Uterus (tissue), 2 donors: ENCODE measurements at regions not wholly inside any gene's neighbourhood (a gene's known extent, or its start where the extent isn't known, plus 50 kb on each side); places are given as distances from the start of the nearest gene placed in this dataset.

Source experiments
- CTCF ChIP-seq, 4 experiments: fragments of 200-600 bp in 2 of 4; fragments of 450-650 bp in 2 of 4; sonication (generic) in 2 of 4; IDR thresholded peaks; one replicate each; pipeline ENCODE4 v1.5.1; 2016 to 2019; ENCODE audit warnings: antibody characterized with exemption in 4 of 4, mild to moderate bottlenecking in 2 of 4, moderate library complexity in 1 of 4
- POLR2A ChIP-seq, 2 donors: fragments of 450-650 bp; IDR thresholded peaks; one replicate each; pipeline ENCODE4 v1.6.1; 2016; ENCODE audit warnings: antibody characterized with exemption in 2 of 2, mild to moderate bottlenecking in 1 of 2, moderate library complexity in 1 of 2

GRCh38 chr2:120439067-120439368 lies 93.1 kb downstream of the INHBB start:
- TF ChIP-seq CTCF (IDR thresholded peaks at IDR 0.05), result no peak
- no peak for TF ChIP-seq POLR2A (IDR thresholded peaks at IDR 0.05)
